SU-DHL-6 (cell line): ENCODE measurements at regions not wholly inside any gene's neighbourhood (a gene's known extent, or its start where the extent isn't known, plus 50 kb on each side); places are given as distances from the start of the nearest gene placed in this dataset.

Experiments
- H2AFZ ChIP-seq: fragments of 200-600 bp; sonication (generic); 2 replicates; pipeline ENCODE4 v1.6.1; 2014; ENCODE audit warnings: low read depth, mild to moderate bottlenecking, moderate library complexity, mixed read lengths, antibody characterized with exemption, low read length; ENCODE audit not compliant: severe bottlenecking
- H3F3A ChIP-seq: fragments of 200-600 bp; shearing (Covaris generic); 2 replicates; pipeline ENCODE4 v1.6.0; 2016; ENCODE audit warnings: antibody characterized with exemption, mild to moderate bottlenecking; ENCODE audit not compliant: insufficient read depth
- H3K27ac ChIP-seq: fragments of 200-600 bp; sonication (generic); 2 replicates; pipeline ENCODE4 v1.5.1; 2016; ENCODE audit warnings: low read depth, mild to moderate bottlenecking, low read length, moderate library complexity, mixed read lengths
- H3K27me3 ChIP-seq: fragments of 200-600 bp; sonication (generic), shearing (Covaris generic); 2 replicates; pipeline ENCODE4 v1.6.0; 2014; ENCODE audit warnings: mild to moderate bottlenecking, low read length
- H3K36me3 ChIP-seq: fragments of 200-600 bp; sonication (generic); 2 replicates; pipeline ENCODE4 v1.6.1; 2014; ENCODE audit warnings: mild to moderate bottlenecking, low read length, mixed read lengths
- H3K4me2 ChIP-seq: fragments of 300-600, 200-600 bp; shearing (Covaris generic), sonication (generic); 2 replicates; pipeline ENCODE4 v1.6.0; 2014; ENCODE audit warnings: low read length, low read depth, mild to moderate bottlenecking; ENCODE audit not compliant: poor library complexity, severe bottlenecking
- H3K4me3 ChIP-seq: fragments of 200-600 bp; sonication (generic); 2 replicates; pipeline ENCODE4 v1.5.1; 2014; ENCODE audit warnings: antibody characterized with exemption, low read length, mild to moderate bottlenecking, mixed read lengths; ENCODE audit not compliant: insufficient read depth, poor library complexity, severe bottlenecking
- H3K79me2 ChIP-seq: fragments of 200-600 bp; sonication (generic); 2 replicates; pipeline ENCODE4 v1.6.1; 2014; ENCODE audit warnings: mild to moderate bottlenecking, low read length, moderate library complexity; ENCODE audit not compliant: insufficient read depth
- H3K9ac ChIP-seq: fragments of 200-600 bp; sonication (generic); 2 replicates; pipeline ENCODE4 v1.7.0; 2014; ENCODE audit warnings: mild to moderate bottlenecking, low read length
- H3K9me2 ChIP-seq: fragments of 200-600 bp; sonication (generic); replicated peaks from 2 replicates; pipeline ENCODE4 v1.6.1; 2014; ENCODE audit warnings: low read length; ENCODE audit not compliant: insufficient read depth
- H3K9me3 ChIP-seq: fragments of 200-600 bp; sonication (generic); 2 replicates; pipeline ENCODE4 v1.6.1; 2014; ENCODE audit warnings: low read length, mixed read lengths; ENCODE audit not compliant: insufficient read depth
- H4K20me1 ChIP-seq: fragments of 200-600 bp; sonication (generic); 2 replicates; pipeline ENCODE4 v1.6.1; 2014; ENCODE audit warnings: low read depth, mild to moderate bottlenecking, antibody characterized with exemption, low read length, moderate library complexity, mixed read lengths
- CTCF ChIP-seq: fragments of 200-600 bp; sonication (generic); IDR thresholded peaks from one replicate; pipeline ENCODE4 v1.5.1; 2017; ENCODE audit warnings: antibody characterized with exemption, mild to moderate bottlenecking, low read length, moderate library complexity; ENCODE audit not compliant: insufficient read depth, poor library complexity, severe bottlenecking
- EZH2phosphoT487 ChIP-seq: fragments of 200-600 bp; sonication (generic), shearing (Covaris generic); conservative IDR thresholded peaks from 2 replicates; pipeline ENCODE4 v1.6.1; 2018; ENCODE audit warnings: mild to moderate bottlenecking, antibody characterized with exemption, low read length, moderate library complexity, mixed read lengths

- Histone ChIP-seq H3K4me2 (no peak overlapping the region), H3K79me2 (no peaks in the 10 kb centered on the region), H3K9me3 (no peaks in the 10 kb centered on the region), H4K20me1 (no peaks in the 10 kb centered on the region), H3K27me3 (no peaks in the 10 kb centered on the region), H3K4me3 (no peak overlapping the region), H3F3A (no peaks in the 10 kb centered on the region), H3K36me3 (no peaks in the 10 kb centered on the region), H3K9ac (no peak overlapping the region), H3K9me2 (no peaks in the 10 kb centered on the region), H2AFZ (no peak overlapping the region), H3K27ac (no peak overlapping the region)
- TF ChIP-seq CTCF, result no peak
Observed at GRCh38 chr3:27877061-27878013, 155.2 kb upstream of the EOMES start.

- Histone ChIP-seq H3K79me2 (no peaks in the 10 kb centered on the region), H3K27me3 (no peaks in the 10 kb centered on the region), H3K9ac (no peak overlapping the region), H3K4me2 (no peak overlapping the region), H3F3A (no peaks in the 10 kb centered on the region), H3K27ac (no peak overlapping the region), H3K9me2 (no peaks in the 10 kb centered on the region), H3K4me3 (no peak overlapping the region), H4K20me1 (no peaks in the 10 kb centered on the region), H3K9me3 (no peaks in the 10 kb centered on the region), H2AFZ (no peak overlapping the region), H3K36me3 (no peaks in the 10 kb centered on the region)
- no peak for TF ChIP-seq EZH2phosphoT487
- TF ChIP-seq CTCF, result no peak
Observed at GRCh38 chr3:27878014-27878383, 155.9 kb upstream of the EOMES start.

- H3K4me2 ChIP-seq, result peak overlapping the region; percentile 10
Observed at GRCh38 chr3:27880969-27881892, 159.1 kb upstream of the EOMES start.

More at GRCh38 chr3:27880969-27881892, 159.1 kb upstream of the EOMES start:
- H3K36me3 ChIP-seq, result no peaks in the 10 kb centered on the region
- H2AFZ ChIP-seq, result no peak overlapping the region
- H3K9me2 ChIP-seq, result no peaks in the 10 kb centered on the region
- no peaks in the 10 kb centered on the region for H3K27me3 ChIP-seq
- no peak overlapping the region for H3K9ac ChIP-seq
- H3K4me3 ChIP-seq, result no peak overlapping the region
- no peaks in the 10 kb centered on the region for H3K9me3 ChIP-seq
- no peaks in the 10 kb centered on the region for H4K20me1 ChIP-seq
- no peaks in the 10 kb centered on the region for H3F3A ChIP-seq
- no peak for TF ChIP-seq EZH2phosphoT487
- no peaks in the 10 kb centered on the region for H3K79me2 ChIP-seq
- no peak overlapping the region for H3K27ac ChIP-seq
